Gastroesophageal sphincter (tissue), 4 donors: ENCODE measurements at regions not wholly inside any gene's neighbourhood (a gene's known extent, or its start where the extent isn't known, plus 50 kb on each side); places are given as distances from the start of the nearest gene placed in this dataset.

Experiments
- ATAC-seq: fragments of 150-250 bp; one replicate; pipeline ENCODE4 v1.9.1; 2016; ENCODE audit warnings: mild to moderate bottlenecking, moderate library complexity
- H3K27ac ChIP-seq, 4 donors: fragments of 200-600 bp; sonication (generic) in 3 of 4; 1 replicate in 3 of 4; 2 replicates in 1 of 4; pipeline ENCODE4 v1.5.1; 2016 to 2019
- H3K27me3 ChIP-seq: fragments of 200-600 bp; sonication (generic); one replicate; pipeline ENCODE4 v1.5.1; 2019
- H3K36me3 ChIP-seq, 2 donors: fragments of 200-600 bp; sonication (generic); one replicate each; pipeline ENCODE4 v1.5.1; 2019; ENCODE audit warnings: control low read depth in 1 of 2
- H3K4me1 ChIP-seq, 3 donors: fragments of 200-600 bp; sonication (generic); 1 replicate in 2 of 3; 2 replicates in 1 of 3; pipeline ENCODE4 v1.5.1; 2016 to 2019; ENCODE audit warnings: control low read depth in 2 of 3
- H3K4me3 ChIP-seq, 2 donors: fragments of 200-600 bp; sonication (generic); one replicate each; pipeline ENCODE4 v1.5.1; 2019; ENCODE audit warnings: mild to moderate bottlenecking in 1 of 2, moderate library complexity in 1 of 2
- H3K9me3 ChIP-seq, 3 donors: fragments of 200-600 bp; sonication (generic); one replicate each; pipeline ENCODE4 v1.5.1; 2017 to 2019; ENCODE audit warnings: control low read depth in 2 of 3
- EP300 ChIP-seq: sonication (generic); formaldehyde crosslinking; IDR thresholded peaks from one replicate; pipeline ENCODE4 v1.6.1; 2017; ENCODE audit warnings: antibody characterized with exemption, mild to moderate bottlenecking
- POLR2A ChIP-seq, 2 donors: fragments of 450-650 bp; IDR thresholded peaks; one replicate each; pipeline ENCODE4 v1.6.1; 2017; ENCODE audit warnings: antibody characterized with exemption in 2 of 2, mild to moderate bottlenecking in 2 of 2, moderate library complexity in 1 of 2
- POLR2AphosphoS5 ChIP-seq: sonication (generic); formaldehyde crosslinking; IDR thresholded peaks from one replicate; pipeline ENCODE4 v1.6.1; 2017; ENCODE audit warnings: antibody characterized with exemption
- WGBS, 2 donors: methylation state at CpG; one replicate each; pipeline ENCODE4 v1.1.5; 2018; ENCODE audit warnings: low coverage in 1 of 2; 5-methylcytosine and 5-hydroxymethylcytosine counted together
- TF ChIP-seq, protein P1 (sequence below), 4 experiments: fragments of 200-600 bp in 2 of 4; fragments of 450-650 bp in 2 of 4; sonication (generic) in 1 of 4; IDR thresholded peaks; one replicate each; pipeline ENCODE4 v1.5.1; 2017 to 2019; ENCODE audit warnings: antibody characterized with exemption in 4 of 4, mild to moderate bottlenecking in 2 of 4, moderate library complexity in 2 of 4

DNA sequence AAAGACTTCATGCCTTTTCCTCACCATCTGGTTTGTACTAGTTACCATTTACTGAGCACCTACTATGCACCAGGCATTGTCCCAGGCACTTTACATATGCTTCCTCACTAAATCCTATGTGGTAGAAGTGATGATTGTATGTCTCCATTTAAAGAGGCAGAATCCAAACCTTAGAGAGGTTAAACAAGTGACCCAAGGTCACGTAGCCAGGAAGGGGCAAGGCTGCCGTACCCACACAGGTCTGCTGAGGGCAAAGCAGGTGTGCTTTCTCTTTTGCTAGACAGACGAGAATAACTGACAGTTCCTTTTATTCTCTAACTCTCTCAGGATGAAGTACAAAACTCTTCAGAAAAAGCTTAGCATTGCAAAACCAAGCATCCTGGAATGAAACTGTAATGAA is 235.2 kb upstream of the SRRM4 start:
- ATAC-seq, result no peak
- H3K36me3 ChIP-seq, result no peaks in the 10 kb centered on the region
- no peaks in the 10 kb centered on the region for H3K27me3 ChIP-seq
- H3K27ac ChIP-seq, result no peak overlapping the region
- no peaks in the 10 kb centered on the region for H3K4me1 ChIP-seq
- peaks cover 0 to 6% (median 0%) of the 10 kb centered on the region in 3 donors for H3K9me3 ChIP-seq
- 63 to 80% methylated on average over 1 to 3 of the region's 3 CpGs for WGBS, 2 donors
- TF ChIP-seq POLR2AphosphoS5, result no peak
- TF ChIP-seq POLR2A (IDR thresholded peaks at IDR 0.05), result no peak
- TF ChIP-seq, protein P1, sequence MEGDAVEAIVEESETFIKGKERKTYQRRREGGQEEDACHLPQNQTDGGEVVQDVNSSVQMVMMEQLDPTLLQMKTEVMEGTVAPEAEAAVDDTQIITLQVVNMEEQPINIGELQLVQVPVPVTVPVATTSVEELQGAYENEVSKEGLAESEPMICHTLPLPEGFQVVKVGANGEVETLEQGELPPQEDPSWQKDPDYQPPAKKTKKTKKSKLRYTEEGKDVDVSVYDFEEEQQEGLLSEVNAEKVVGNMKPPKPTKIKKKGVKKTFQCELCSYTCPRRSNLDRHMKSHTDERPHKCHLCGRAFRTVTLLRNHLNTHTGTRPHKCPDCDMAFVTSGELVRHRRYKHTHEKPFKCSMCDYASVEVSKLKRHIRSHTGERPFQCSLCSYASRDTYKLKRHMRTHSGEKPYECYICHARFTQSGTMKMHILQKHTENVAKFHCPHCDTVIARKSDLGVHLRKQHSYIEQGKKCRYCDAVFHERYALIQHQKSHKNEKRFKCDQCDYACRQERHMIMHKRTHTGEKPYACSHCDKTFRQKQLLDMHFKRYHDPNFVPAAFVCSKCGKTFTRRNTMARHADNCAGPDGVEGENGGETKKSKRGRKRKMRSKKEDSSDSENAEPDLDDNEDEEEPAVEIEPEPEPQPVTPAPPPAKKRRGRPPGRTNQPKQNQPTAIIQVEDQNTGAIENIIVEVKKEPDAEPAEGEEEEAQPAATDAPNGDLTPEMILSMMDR (IDR thresholded peaks at IDR 0.05), result no peak
- TF ChIP-seq EP300, result no peak
- H3K4me3 ChIP-seq, result no peak overlapping the region

DNA sequence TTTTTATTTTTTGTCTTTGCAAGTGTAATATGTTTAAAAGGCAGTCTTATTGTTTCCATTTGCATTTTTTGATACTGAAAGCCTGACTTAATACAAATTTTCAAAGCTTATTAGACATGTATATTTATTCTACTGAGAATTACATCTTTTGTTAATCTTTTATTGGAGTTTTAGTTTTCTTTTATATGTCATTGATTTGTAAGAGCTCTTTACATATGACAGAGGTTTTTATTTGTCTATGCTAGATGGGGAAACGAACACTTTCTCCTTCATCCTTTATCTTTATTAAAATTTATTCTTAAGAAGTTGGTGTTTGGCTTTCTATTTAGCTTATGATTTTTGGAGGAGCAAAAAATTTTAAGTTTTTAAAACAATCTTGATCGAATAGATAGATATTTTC is 234.4 kb upstream of the SRRM4 start:
- Histone ChIP-seq H3K4me3 (no peak overlapping the region), H3K4me1 (no peaks in the 10 kb centered on the region), H3K27ac (no peak overlapping the region), H3K36me3 (no peaks in the 10 kb centered on the region), H3K9me3 (peaks cover 0 to 13% (median 0%) of the 10 kb centered on the region in 3 donors), H3K27me3 (no peaks in the 10 kb centered on the region)
- WGBS, 2 donors, result 53% methylated on average over 2 of the region's 2 CpGs
- TF ChIP-seq POLR2A (IDR thresholded peaks at IDR 0.05), result no peak
- no peak for ATAC-seq

DNA sequence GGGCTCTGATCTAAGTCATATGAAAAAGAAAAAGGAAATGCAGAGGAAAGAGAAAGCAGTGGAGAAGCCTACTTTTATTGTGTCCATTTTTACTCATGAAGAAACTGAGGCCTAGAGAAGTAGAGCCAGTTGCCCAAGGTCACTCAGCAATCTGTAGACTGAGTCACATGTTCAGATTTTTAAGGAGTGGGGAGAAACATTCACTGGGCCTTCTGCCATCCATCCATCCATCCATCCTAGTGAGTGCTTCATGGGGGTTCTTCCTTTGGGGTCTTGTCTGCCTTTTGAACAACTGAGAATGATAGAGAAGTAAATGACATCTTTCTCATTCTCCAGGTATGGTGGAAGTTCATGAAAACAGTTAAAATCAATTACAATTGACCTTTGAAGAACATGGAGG is 233.6 kb upstream of the SRRM4 start:
- no peaks in the 10 kb centered on the region for H3K4me1 ChIP-seq
- no peak overlapping the region for H3K4me3 ChIP-seq
- peaks cover 0 to 13% (median 0%) of the 10 kb centered on the region in 3 donors for H3K9me3 ChIP-seq
- no peak overlapping the region for H3K27ac ChIP-seq
- no peaks in the 10 kb centered on the region for H3K36me3 ChIP-seq
- no peak for TF ChIP-seq POLR2A (IDR thresholded peaks at IDR 0.05)
- TF ChIP-seq POLR2AphosphoS5, result no peak
- no peak for ATAC-seq
- H3K27me3 ChIP-seq, result peaks cover 7% of the 10 kb centered on the region

DNA sequence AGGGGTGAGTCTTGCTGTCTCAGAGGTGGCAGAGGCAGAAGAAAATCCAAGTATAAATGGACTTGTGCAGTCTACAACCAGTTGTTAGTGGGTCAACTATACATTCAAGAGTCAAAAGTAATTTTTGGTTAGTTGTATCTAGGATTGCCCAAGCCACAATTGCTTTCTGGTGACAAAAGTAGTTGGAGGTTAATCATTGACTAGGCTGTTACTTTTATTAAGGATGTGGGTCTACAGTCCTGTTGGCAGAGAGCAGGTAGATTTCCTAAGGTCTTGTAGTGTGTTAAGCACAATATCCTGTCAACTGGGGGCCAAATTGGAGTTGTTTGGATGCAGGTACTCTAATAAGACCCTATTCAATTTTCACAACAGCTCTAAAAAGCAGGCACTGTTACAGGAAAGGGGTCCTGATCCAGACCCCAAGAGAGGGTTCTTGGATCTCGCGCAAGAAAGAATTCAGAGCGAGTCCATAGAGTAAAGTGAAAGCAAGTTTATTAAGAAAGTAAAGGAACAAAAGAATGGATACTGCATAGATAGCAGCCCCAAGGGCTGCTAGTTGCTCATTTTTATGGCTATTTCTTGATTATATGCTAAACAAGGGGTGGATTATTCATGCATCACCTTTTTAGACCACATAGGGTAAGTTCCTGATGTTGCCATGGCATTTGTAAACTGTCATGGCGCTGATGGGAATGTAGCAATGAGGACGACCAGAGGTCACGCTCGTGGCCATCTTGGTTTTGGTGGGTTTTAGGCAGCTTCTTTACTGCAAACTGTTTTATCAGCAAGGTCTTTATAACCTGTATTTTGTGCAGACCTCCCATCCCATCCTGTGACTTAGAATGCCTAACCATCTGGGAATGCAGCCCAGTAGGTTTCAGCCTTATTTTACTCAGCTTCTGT is 232.6 kb upstream of the SRRM4 start:
- Histone ChIP-seq H3K27ac (no peak overlapping the region), H3K27me3 (peaks cover 17% of the 10 kb centered on the region), H3K4me1 (no peaks in the 10 kb centered on the region), H3K9me3 (peaks cover 0 to 13% (median 0%) of the 10 kb centered on the region in 3 donors), H3K4me3 (no peak overlapping the region), H3K36me3 (no peaks in the 10 kb centered on the region)
- WGBS, 2 donors, result 83 to 90% methylated on average over 7 of the region's 7 CpGs
- TF ChIP-seq POLR2A (IDR thresholded peaks at IDR 0.05) (no peak), POLR2AphosphoS5 (no peak)
- no peak for ATAC-seq

DNA sequence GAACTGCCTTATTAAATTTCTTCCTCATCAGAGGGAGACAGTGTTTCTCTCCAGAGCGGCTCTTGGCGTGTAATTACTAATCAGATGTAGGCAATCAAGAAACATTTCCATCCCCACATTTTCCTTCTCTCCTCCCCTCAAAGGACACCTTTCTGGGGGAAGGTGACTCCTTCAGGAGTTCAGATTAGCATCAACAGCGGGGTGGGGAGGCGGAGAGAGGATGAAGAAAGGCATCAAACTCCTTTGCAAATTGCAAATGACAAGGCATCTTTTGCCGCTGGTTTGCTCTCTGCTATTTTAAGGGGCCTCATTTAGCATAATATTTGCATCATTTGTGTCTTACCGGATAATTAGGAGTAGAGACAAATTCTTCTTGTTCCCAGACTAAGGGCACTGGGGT is 231.7 kb upstream of the SRRM4 start:
- no peak overlapping the region for H3K27ac ChIP-seq
- peaks cover 17% of the 10 kb centered on the region for H3K27me3 ChIP-seq
- no peak for TF ChIP-seq POLR2A (IDR thresholded peaks at IDR 0.05)
- TF ChIP-seq EP300, result no peak
- TF ChIP-seq, protein P1 (IDR thresholded peaks at IDR 0.05), result no peak
- TF ChIP-seq POLR2AphosphoS5, result no peak
- WGBS, 2 donors, result 51% methylated on average over 6 of the region's 6 CpGs; no CpG with 5 or more reads in 1 of the 2 donors
- H3K9me3 ChIP-seq, result peaks cover 0 to 13% (median 0%) of the 10 kb centered on the region in 3 donors
- H3K4me1 ChIP-seq, result no peaks in the 10 kb centered on the region
- no peak for ATAC-seq
- H3K36me3 ChIP-seq, result no peaks in the 10 kb centered on the region
- H3K4me3 ChIP-seq, result no peak overlapping the region

DNA sequence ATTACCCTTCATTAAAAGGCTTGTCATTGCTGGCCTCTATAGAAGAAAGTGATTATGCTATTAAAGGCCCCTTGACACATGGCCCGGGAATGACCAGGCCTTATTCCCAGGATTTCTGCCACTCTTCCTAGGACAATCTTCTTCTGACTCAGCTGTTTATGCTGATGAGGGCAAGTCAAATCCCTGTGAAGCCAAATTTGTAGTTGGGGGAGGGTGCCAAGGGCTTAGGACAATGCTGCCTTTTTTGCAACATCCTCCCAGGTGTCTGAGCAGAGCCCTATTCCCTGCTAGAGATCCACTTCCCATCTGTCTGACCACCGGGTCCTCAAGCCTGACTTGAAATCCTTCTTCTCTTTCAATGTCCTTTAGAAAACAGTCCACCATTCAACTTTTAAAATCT is 230.7 kb upstream of the SRRM4 start:
- no peak for TF ChIP-seq POLR2AphosphoS5
- TF ChIP-seq POLR2A (IDR thresholded peaks at IDR 0.05), result no peak
- TF ChIP-seq, protein P1 (IDR thresholded peaks at IDR 0.05), result no peak
- H3K36me3 ChIP-seq, result no peaks in the 10 kb centered on the region
- H3K27ac ChIP-seq, result no peak overlapping the region
- 73 to 82% methylated on average over 2 of the region's 2 CpGs for WGBS, 2 donors
- peaks cover 0 to 13% (median 0%) of the 10 kb centered on the region in 3 donors for H3K9me3 ChIP-seq
- ATAC-seq, result no peak
- H3K4me3 ChIP-seq, result no peak overlapping the region
- H3K27me3 ChIP-seq, result peaks cover 17% of the 10 kb centered on the region
- no peaks in the 10 kb centered on the region for H3K4me1 ChIP-seq
